HCT116 (cell line): ENCODE measurements at regions not wholly inside any gene's neighbourhood (a gene's known extent, or its start where the extent isn't known, plus 50 kb on each side); places are given as distances from the start of the nearest gene placed in this dataset.

Source experiments
- ATAC-seq: fragments of 200-7000 bp; cut with Tn5 transposase; 2 replicates; pipeline ENCODE4 v1.9.1; 2020; ENCODE audit warnings: mild to moderate bottlenecking, moderate library complexity
- BruUV-seq: library from RNA; stranded (reverse); fragments of 400-500 nt; replicated peaks from 2 replicates; lab custom pipeline; 2021; lab: Mats Ljungman, UMichigan
- CTCF ChIA-PET: fragments of 300-600 bp; sonication (Branson Sonifier 250); formaldehyde crosslinking; loops from one replicate; lab custom pipeline; 2021; ENCODE audit warnings: antibody characterized with exemption; lab: Charles Lee
- POLR2A ChIA-PET: fragments of 300-600, 350-600 bp; sonication (Branson Sonifier 250); formaldehyde crosslinking; loops from one replicate; lab custom pipeline; 2021; ENCODE audit warnings: antibody characterized with exemption; lab: Charles Lee
- RAD21 ChIA-PET, 2 experiments: fragments of 300-600 bp; sonication (Branson Sonifier 250); formaldehyde crosslinking; loops; one replicate each; lab custom pipeline; 2023; ENCODE audit warnings: low total read pairs in 2 of 2; ENCODE audit not compliant: uncharacterized antibody in 2 of 2, unreplicated experiment in 2 of 2, low non-redundant PET in 1 of 2; lab: Charles Lee
- DNase-seq: peaks from one replicate; pipeline ENCODE4 v3.0.0-alpha.2; 2010; ENCODE audit warnings: low read depth, low spot score
- H2AFZ ChIP-seq: fragments of 200-600 bp; shearing (Covaris generic), sonication (generic); 2 replicates; pipeline ENCODE4 v1.6.1; 2017; ENCODE audit warnings: low read depth, mixed run types, mixed read lengths, antibody characterized with exemption, low read length; ENCODE audit not compliant: poor library complexity, severe bottlenecking
- H3K27ac ChIP-seq: 2 replicates; pipeline ENCODE4 v1.5.1; 2012; ENCODE audit warnings: low read depth, low read length
- H3K27me3 ChIP-seq: fragments of 200-600 bp; sonication (generic); 2 replicates; pipeline ENCODE4 v1.6.1; 2016; ENCODE audit warnings: mixed run types, low read length, mixed read lengths; ENCODE audit not compliant: insufficient read depth
- H3K36me3 ChIP-seq, 2 experiments: fragments of 200-500 bp in 1 of 2; fragments of 200-600 bp in 1 of 2; sonication (Bioruptor generic) in 1 of 2; sonication (generic) in 1 of 2; 2 replicates each; pipeline versions ENCODE4 v1.5.1 to v1.6.1; 2014 to 2016; ENCODE audit warnings: low read length in 2 of 2, inconsistent platforms in 1 of 2, mixed read lengths in 1 of 2, mixed run types in 1 of 2; ENCODE audit not compliant: insufficient read depth in 2 of 2, control insufficient read depth in 1 of 2
- H3K4me1 ChIP-seq, 2 experiments: fragments of 200-600 bp in 1 of 2; sonication (generic) in 1 of 2; 2 replicates each; pipeline versions ENCODE4 v1.5.1 to v1.6.1; 2012 to 2017; ENCODE audit warnings: low read length in 2 of 2, inconsistent platforms in 1 of 2, mild to moderate bottlenecking in 1 of 2, mixed read lengths in 1 of 2, mixed run types in 1 of 2, moderate library complexity in 1 of 2; ENCODE audit not compliant: insufficient read depth in 2 of 2, control insufficient read depth in 1 of 2
- H3K4me2 ChIP-seq: fragments of 200-600 bp; sonication (generic); 2 replicates; pipeline ENCODE4 v1.6.1; 2017; ENCODE audit warnings: mixed run types, low read length, mixed read lengths
- H3K4me3 ChIP-seq, 2 experiments: fragments of 200-600 bp in 1 of 2; sonication (generic) in 1 of 2; replicated peaks in 1 of 2; 2 replicates each; pipeline ENCODE4 v1.5.1; 2011 to 2016; ENCODE audit warnings: low read length in 2 of 2, control low read depth in 1 of 2, low read depth in 1 of 2, mild to moderate bottlenecking in 1 of 2, mixed read lengths in 1 of 2, mixed run types in 1 of 2
- H3K79me2 ChIP-seq: fragments of 200-600 bp; sonication (generic); 2 replicates; pipeline ENCODE4 v1.6.1; 2017; ENCODE audit warnings: mild to moderate bottlenecking, mixed run types, low read length, moderate library complexity, mixed read lengths; ENCODE audit not compliant: insufficient read depth
- H3K9ac ChIP-seq: fragments of 200-600 bp; sonication (generic); 2 replicates; pipeline ENCODE4 v1.6.1; 2016; ENCODE audit warnings: low read length, mixed read lengths
- H3K9me2 ChIP-seq: fragments of 200-600 bp; sonication (generic), shearing (Covaris generic); 2 replicates; pipeline ENCODE4 v1.6.1; 2017; ENCODE audit warnings: mixed run types, mild to moderate bottlenecking, moderate library complexity; ENCODE audit not compliant: insufficient read depth
- H3K9me3 ChIP-seq, 2 experiments: fragments of 200-500 bp in 1 of 2; fragments of 200-600 bp in 1 of 2; sonication (Bioruptor generic) in 1 of 2; sonication (generic) in 1 of 2; 2 replicates each; pipeline ENCODE4 v1.6.1; 2014 to 2017; ENCODE audit warnings: low read length in 2 of 2, mixed read lengths in 2 of 2, inconsistent platforms in 1 of 2, low read depth in 1 of 2, mild to moderate bottlenecking in 1 of 2, mixed run types in 1 of 2, moderate library complexity in 1 of 2; ENCODE audit not compliant: control insufficient read depth in 1 of 2, insufficient read depth in 1 of 2
- H4K20me1 ChIP-seq: fragments of 200-600 bp; sonication (generic), shearing (Covaris generic); 2 replicates; pipeline ENCODE4 v1.6.1; 2017; ENCODE audit warnings: mixed run types, mild to moderate bottlenecking, moderate library complexity; ENCODE audit not compliant: insufficient read depth
- EGR1 ChIP-seq: IDR thresholded peaks from 2 replicates; pipeline ENCODE4 v1.6.1; 2012; ENCODE audit warnings: low read depth
- EZH2phosphoT487 ChIP-seq: fragments of 200-600 bp; IDR thresholded peaks from 2 replicates; pipeline ENCODE4 v1.6.1; 2018; ENCODE audit warnings: antibody characterized with exemption, borderline replicate concordance
- JUND ChIP-seq: IDR thresholded peaks from 2 replicates; pipeline ENCODE4 v1.6.1; 2012
- POLR2A ChIP-seq: IDR thresholded peaks from 2 replicates; pipeline ENCODE4 v1.7.0; 2011; ENCODE audit warnings: borderline replicate concordance; ENCODE audit not compliant: insufficient read depth, insufficient read length; ENCODE audit errors: extremely low read depth
- SIN3A ChIP-seq: IDR thresholded peaks from 2 replicates; pipeline ENCODE4 v1.6.1; 2012; ENCODE audit warnings: low read depth
- TCF7L2 ChIP-seq: IDR thresholded peaks from 2 replicates; pipeline ENCODE4 v1.7.0; 2011; ENCODE audit warnings: borderline replicate concordance, inconsistent platforms; ENCODE audit not compliant: insufficient read depth, insufficient read length; ENCODE audit errors: extremely low read depth
- YY1 ChIP-seq: IDR thresholded peaks from 2 replicates; pipeline ENCODE4 v1.6.1; 2011; ENCODE audit warnings: low read length, low read depth, moderate library complexity, mild to moderate bottlenecking; ENCODE audit not compliant: insufficient replicate concordance; ENCODE audit errors: extremely low read depth
- ZNF274 ChIP-seq: fragments of 200-500 bp; sonication (Bioruptor generic); IDR thresholded peaks from 2 replicates; pipeline ENCODE4 v1.6.1; 2014; ENCODE audit warnings: mild to moderate bottlenecking, low read depth, low read length, inconsistent platforms
- intact Hi-C: fragments of 100-400 bp; cut with micrococcal nuclease; formaldehyde crosslinking; loops from 2 replicates; pipeline ENCODE4 v1.10.0; 2022
- TF ChIP-seq, protein P1 (sequence below), 3 experiments: fragments of 200-600 bp in 1 of 3; sonication (generic) in 1 of 3; IDR thresholded peaks in 2 of 3; conservative IDR thresholded peaks in 1 of 3; 2 replicates each; pipeline ENCODE4 v1.5.1; 2012 to 2017; ENCODE audit warnings: low read depth in 2 of 3, low read length in 2 of 3, antibody characterized with exemption in 1 of 3, borderline replicate concordance in 1 of 3, control low read depth in 1 of 3, mild to moderate bottlenecking in 1 of 3, mixed read lengths in 1 of 3, mixed run types in 1 of 3, moderate library complexity in 1 of 3; ENCODE audit not compliant: insufficient read depth in 1 of 3
- TF ChIP-seq, protein P2 (sequence below): IDR thresholded peaks from 2 replicates; pipeline ENCODE4 v1.6.1; 2012

DNA sequence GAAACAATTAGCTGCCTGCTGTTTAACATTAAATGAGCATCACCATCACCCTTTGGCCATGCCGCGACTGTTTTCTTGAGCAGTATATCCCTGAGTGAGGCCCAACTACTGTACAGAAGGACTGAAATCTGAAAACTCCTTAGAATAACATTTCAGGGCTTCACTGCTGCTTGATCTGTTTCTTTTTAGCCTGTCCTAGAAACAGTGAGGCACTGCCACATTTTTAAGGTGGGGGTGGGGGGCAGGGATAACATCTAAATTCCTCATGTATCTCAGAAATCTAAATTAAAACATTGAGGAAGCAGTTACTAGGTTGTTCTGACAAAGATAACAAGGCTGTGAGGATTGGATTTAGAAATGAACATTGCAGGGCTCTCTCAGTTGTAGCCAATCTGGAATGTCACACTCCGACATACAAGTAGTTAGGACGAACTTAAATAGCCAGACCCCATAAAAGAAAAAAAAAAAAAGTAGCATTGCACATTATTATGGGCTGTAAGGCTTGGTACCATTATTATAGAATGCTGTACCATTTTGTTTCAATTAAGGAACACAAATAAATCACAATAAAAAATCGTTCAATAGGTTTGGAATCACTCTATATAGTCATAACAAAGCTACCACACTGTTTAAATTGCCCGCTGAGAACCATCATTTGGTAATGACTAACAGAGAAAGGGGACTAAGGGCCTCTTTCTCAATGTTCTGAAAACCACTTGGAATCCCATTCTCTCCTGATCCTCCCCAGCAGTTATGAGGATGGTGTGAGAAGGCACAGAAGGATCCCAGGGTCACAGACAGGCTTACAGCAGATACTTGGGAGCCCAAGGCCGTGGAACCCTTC, 256.1 kb downstream of the INHBA start:
- DNase-seq = no peak
- no TSS peak for BruUV-seq

DNA sequence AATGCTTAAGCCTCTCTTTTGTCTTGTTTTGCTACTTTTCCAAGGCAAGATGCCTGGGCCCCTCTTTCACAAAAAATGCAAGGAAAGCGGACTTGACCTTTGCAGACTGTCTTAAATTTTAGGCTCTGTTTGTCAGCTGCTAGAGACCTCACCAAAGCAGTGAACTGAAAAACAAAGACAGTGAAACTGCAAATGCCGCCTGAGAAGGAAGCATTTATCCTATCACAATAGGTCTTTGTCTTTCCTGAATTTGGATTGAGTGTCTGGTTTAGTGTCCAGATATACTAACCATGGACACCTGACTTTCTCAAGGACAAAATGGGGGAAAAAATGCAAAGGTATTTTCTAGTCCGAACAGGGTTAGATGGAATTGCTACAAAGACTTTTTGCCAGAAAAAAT, 256.9 kb downstream of the INHBA start:
- DNase-seq (no peak), ATAC-seq (no peak)
- CTCF ChIA-PET = no interaction called here
- Histone ChIP-seq H3K79me2 (no peaks in the 10 kb centered on the region), H3K9ac (no peak overlapping the region), H4K20me1 (no peaks in the 10 kb centered on the region), H3K9me3 (peaks cover 0 to 3% of the 10 kb centered on the region in 2 experiments; a peak in 2 of 4 replicates), H3K9me2 (no peaks in the 10 kb centered on the region), H3K36me3 (no peaks in the 10 kb centered on the region), H3K4me2 (no peak overlapping the region), H3K4me1 (no peaks in the 10 kb centered on the region), H3K27ac (no peak overlapping the region)
- no TSS peak for BruUV-seq
- RAD21 ChIA-PET = no interaction called here
- POLR2A ChIA-PET = no interaction called here
- TF ChIP-seq SIN3A (no peak), EGR1 (no peak), POLR2A (no peak), EZH2phosphoT487 (no peak), JUND (no peak), TCF7L2 (no peak), ZNF274 (no peak), YY1 (no peak)
- TF ChIP-seq, protein P1, sequence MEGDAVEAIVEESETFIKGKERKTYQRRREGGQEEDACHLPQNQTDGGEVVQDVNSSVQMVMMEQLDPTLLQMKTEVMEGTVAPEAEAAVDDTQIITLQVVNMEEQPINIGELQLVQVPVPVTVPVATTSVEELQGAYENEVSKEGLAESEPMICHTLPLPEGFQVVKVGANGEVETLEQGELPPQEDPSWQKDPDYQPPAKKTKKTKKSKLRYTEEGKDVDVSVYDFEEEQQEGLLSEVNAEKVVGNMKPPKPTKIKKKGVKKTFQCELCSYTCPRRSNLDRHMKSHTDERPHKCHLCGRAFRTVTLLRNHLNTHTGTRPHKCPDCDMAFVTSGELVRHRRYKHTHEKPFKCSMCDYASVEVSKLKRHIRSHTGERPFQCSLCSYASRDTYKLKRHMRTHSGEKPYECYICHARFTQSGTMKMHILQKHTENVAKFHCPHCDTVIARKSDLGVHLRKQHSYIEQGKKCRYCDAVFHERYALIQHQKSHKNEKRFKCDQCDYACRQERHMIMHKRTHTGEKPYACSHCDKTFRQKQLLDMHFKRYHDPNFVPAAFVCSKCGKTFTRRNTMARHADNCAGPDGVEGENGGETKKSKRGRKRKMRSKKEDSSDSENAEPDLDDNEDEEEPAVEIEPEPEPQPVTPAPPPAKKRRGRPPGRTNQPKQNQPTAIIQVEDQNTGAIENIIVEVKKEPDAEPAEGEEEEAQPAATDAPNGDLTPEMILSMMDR (IDR thresholded peaks at IDR 0.05 in 2 of 3, conservative IDR thresholded peaks at IDR 0.05 in 1 of 3; ENCODE audit: borderline replicate concordance in 1 of 3, insufficient read depth in 1 of 3, low read depth in 2 of 3, low read length in 2 of 3) = no peak
- TF ChIP-seq, all 23 proteins: peak for 0
- intact Hi-C loops = no loop called here
- H2AFZ ChIP-seq = no peak overlapping the region
- H3K27me3 ChIP-seq = no peaks in the 10 kb centered on the region
- H3K4me3 ChIP-seq = no peak overlapping the region

More for the DNA sequence above, 256.1 kb downstream of the INHBA start:
- Histone ChIP-seq H2AFZ (no peak overlapping the region), H3K9me2 (no peaks in the 10 kb centered on the region), H3K4me2 (no peak overlapping the region), H3K36me3 (no peaks in the 10 kb centered on the region), H3K4me3 (no peak overlapping the region), H4K20me1 (no peaks in the 10 kb centered on the region; the same call in 1 of the 2 replicates), H3K9ac (no peak overlapping the region), H3K79me2 (no peaks in the 10 kb centered on the region), H3K27me3 (no peaks in the 10 kb centered on the region), H3K9me3 (peaks cover 0 to 3% of the 10 kb centered on the region in 2 experiments; a peak in 2 of 4 replicates), H3K4me1 (no peaks in the 10 kb centered on the region), H3K27ac (no peak overlapping the region)
- ChIA-PET CTCF (no interaction called here), POLR2A (no interaction called here), RAD21 (no interaction called here)
- intact Hi-C loops = no loop called here
- TF ChIP-seq, protein P1 (IDR thresholded peaks at IDR 0.05 in 2 of 3, conservative IDR thresholded peaks at IDR 0.05 in 1 of 3; ENCODE audit: borderline replicate concordance in 1 of 3, insufficient read depth in 1 of 3, low read depth in 2 of 3, low read length in 2 of 3) = no peak
- no peak for TF ChIP-seq YY1
- TF ChIP-seq, protein P2, sequence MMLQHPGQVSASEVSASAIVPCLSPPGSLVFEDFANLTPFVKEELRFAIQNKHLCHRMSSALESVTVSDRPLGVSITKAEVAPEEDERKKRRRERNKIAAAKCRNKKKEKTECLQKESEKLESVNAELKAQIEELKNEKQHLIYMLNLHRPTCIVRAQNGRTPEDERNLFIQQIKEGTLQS = no peak
- ATAC-seq = no peak
